GM19239 (cell line): ENCODE measurements at regions not wholly inside any gene's neighbourhood (a gene's known extent, or its start where the extent isn't known, plus 50 kb on each side); places are given as distances from the start of the nearest gene placed in this dataset.
"Not testable (repeated sequence)": the region's sequence is repeated elsewhere in the genome, so short reads cannot be mapped to it uniquely, and the experiment has no call there.

ENCODE experiments used
- DNase-seq: peaks from one replicate; pipeline ENCODE4 v3.0.0; 2011; ENCODE audit warnings: low spot score; ENCODE audit not compliant: insufficient read length
- FAIRE-seq: peaks from 2 replicates; lab custom pipeline; 2011; peaks lifted over from hg19 to GRCh38; lab: Jason Lieb, UNC

DNA sequence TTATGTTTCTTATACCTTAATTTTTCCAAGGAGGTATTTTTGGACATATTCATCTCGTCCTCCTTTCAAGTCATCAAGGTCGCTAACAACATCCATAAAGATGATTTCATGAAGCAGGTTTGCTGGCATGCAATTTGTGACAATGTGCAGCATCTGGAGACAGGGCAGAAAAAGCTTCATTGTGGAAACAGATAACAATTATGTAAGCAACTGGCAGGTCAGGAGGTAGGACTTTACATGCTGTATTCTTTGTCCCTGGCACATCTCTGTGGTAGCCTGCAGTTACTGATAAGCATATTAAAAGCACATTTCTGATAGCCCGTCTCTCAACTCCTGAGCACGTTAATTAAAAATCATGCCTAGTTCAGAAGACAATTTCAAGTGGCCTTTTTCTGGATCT is 156.8 kb downstream of the LEPR start:
- FAIRE-seq (no peak), DNase-seq (no peak)

DNA sequence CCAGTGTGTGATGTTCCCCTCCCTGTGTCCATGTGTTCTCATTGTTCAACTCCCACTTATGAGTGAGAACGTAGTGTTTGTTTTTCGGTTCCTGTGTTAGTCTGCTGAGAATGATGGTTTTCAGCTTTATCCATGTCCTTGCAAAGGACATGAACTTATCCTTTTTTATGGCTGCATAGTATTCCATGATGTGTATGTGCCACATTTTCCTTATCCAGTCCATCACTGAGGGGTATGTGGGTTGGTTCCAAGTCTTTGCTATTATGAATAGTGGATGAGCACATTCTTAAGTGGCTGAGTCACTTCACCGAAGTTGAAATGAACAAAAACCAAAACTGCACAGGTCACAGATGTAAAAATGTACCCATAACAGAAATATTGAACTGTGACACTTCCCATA is 157.5 kb downstream of the LEPR start:
- DNase-seq, FAIRE-seq: not testable (repeated sequence)

GRCh38 chr1:65581119-65581518 is 160.7 kb downstream of the LEPR start:
- DNase-seq (no peak), FAIRE-seq (no peak)

DNA sequence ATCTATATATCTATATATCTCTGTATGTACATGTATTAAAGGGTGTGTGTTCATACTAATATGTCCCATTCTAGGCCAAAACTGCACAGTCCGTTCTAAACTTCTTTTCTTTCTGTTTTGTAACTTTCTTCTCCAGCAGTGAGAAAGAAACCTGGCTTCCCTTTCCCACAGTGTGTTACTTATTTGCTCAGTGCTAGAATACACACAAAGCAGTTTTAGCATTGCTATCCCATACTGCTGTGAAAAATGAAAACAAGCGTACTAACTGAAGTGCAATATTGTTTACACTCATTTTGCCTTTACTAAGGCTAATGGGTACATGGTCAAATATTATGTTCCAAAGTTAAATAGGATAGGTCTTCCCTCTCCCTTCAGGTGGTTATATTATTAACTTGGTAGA is 163.9 kb downstream of the LEPR start:
- DNase-seq (no peak), FAIRE-seq (no peak)

DNA sequence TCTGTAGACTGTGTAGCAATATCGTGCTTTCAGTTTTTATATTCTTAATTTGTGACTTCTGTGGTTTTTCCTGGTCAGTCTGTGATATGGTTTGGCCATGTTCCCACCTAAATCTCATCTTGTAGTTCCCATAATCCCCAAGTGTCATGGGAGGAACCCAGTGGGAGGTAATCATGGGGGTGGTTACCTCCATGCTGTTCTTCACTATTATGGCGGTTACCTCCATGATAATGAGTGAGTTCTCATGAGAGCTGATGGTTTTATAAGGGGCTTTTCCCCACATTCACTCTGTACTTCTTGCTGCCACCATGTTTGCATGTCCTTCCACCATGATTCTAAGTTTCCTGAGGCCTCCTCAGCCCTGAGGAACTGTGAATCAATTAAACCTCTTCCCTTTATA is 169.8 kb downstream of the LEPR start:
- DNase-seq (no peak), FAIRE-seq (no peak)

DNA sequence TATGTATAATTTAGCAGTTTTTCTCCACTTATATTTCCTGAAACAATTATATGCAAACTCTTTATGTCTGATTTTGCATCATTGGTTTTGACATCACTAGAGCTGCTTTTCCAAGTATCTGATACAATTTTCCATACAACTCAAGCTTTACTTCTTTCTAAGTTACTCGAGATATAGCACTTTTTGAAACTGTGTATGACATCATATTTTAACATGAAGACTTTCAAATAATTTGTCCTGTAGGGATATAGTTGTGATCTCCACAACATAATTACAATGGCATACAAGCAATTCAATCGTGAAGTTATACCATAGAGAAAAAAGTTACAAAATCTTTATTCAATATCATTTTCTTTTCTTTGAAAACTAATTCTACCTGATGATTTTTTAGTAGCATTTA is 173.0 kb downstream of the LEPR start:
- DNase-seq (no peak), FAIRE-seq (no peak)

DNA sequence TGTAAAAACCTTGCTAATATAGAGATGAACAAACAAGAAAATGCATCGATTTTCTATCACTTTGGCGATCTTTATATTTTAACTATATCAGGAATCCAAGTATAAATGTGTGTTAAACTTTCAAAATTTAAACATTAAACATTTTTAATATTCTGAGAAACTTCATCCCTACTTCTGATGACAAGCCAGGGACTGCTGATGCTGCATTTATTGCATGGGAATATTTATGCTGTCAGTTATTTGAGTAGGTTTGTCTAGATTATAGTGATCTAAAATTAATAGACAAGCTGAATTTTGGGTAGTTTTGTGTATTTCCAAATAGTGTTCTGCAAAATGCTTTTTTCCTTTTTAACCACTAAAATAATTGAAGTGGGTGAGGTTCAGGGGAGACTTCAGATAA is 175.3 kb downstream of the LEPR start:
- DNase-seq, result no peak
- FAIRE-seq, result no peak

GRCh38 chr1:65596768-65597167 is 176.3 kb downstream of the LEPR start:
- FAIRE-seq (no peak), DNase-seq (no peak)

DNA sequence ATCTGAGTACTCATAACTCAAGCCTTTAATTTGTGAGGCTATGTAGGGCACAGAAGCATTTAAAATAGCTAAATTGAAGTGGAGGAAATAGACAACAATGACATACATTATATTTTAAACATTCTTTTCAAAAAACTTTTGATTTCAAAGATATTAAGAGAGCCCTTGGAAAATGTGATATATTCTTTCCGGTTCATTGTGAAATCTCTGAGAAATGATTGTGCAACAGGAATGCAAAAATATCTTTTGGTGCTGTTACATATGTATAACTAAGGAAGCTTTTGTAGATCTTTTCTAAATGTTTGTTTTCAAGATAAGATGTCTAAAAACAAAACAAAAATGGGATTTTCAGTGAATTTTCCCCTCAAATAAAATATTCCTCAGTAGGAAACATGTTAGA is 185.2 kb downstream of the LEPR start:
- DNase-seq (no peak), FAIRE-seq (no peak)

DNA sequence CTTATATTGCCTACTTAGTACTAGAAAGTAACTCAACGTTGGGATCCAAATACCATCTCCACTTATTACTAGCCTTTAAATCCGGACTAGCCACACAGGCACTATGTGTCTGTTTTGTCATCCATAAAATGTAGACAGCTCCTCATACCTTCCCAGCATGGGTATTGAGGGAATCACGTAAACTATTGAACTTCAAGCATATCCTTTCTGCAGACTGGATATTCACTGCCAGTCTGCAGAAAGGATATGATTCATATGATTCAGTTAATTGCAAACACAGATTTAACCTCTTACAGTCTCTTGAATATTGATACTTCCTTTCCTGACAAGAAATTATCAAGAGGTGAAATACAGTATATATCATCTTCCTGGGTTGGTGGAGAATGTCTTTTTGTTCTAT is 186.0 kb downstream of the LEPR start:
- DNase-seq (no peak), FAIRE-seq (no peak)

DNA sequence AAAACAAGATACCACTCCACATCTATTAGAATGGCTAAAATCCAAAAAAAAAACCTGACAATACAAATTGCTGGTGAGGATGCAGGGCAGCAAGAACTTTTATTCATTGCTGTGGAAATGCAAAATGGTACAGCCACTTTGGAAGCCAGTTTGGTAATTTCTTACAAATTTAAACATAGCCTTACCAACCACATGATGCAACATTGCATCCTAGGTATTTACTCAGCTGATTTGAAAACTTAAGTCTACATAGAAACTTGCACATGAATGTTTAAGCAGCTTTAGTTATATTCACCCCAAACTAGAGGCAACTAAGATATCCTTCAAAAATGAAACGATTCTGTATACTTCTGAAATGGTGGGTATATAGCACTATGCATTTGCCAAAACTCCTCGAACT is 178.8 kb upstream of the PDE4B start:
- DNase-seq (no peak), FAIRE-seq (no peak)

GRCh38 chr1:65615859-65616258 is 176.8 kb upstream of the PDE4B start:
- DNase-seq, result no peak
- no peak for FAIRE-seq

DNA sequence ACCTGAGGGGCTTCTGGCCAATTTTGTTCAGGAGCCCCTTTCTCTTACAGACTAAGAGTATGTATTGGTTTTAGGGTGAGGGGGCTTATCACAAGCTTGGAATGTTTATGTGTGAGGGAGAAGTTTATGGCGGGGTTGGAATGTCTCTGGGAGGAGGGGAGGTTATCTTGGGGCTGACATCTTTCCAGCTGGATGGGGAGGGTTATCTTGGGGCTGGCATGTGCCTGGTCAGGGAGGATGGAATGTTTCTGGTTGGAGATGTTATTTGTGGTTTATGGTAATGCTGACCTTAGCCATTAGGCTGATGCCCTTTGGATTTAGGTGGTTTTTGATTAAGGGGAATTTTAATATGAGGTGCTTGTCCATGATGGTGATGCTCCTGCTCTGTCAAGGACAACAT is 171.0 kb upstream of the PDE4B start:
- FAIRE-seq, DNase-seq: not testable (repeated sequence)

DNA sequence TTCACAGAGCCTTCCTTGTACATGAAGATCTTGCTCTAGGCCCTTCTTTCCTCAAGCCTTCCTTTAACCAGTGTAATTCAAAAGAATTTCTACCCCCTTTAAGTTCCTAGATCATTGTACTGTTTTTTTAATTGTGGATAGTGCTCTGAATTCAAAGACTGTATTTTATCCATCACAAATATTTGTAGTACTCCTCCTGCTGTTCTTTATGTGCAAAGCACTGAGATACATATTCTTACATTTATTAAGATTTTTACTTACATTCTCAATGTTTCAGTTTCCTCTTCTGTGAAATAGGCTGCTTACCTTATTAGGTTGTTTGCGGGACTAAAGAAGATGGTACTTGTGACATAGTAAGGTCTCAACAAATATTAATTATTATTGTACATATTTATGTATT is 168.8 kb upstream of the PDE4B start:
- no peak for FAIRE-seq
- no peak for DNase-seq

DNA sequence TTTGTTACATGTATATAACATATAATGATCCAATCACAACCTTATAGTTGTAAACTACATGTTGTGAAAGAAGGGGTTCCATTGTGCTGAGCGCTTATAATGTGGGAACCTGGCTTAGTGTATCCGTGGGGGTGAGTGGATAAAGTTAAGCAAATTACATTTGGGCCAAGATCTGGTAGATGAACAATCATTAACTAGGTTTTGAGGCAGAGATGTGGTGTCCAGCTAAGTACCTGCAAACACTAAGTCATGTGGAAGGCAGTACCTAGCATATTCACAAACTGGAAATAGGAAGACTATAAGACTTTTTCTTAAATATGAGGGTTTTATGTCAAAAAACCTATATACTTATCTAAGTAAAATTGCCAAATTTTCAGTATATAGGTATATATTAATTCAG is 167.2 kb upstream of the PDE4B start:
- DNase-seq (no peak), FAIRE-seq (no peak)

GRCh38 chr1:65626003-65626402 is 166.7 kb upstream of the PDE4B start:
- FAIRE-seq, result no peak
- no peak for DNase-seq

- DNase-seq (no peak), FAIRE-seq (no peak)
Observed at GRCh38 chr1:65629788-65630187, 162.9 kb upstream of the PDE4B start.

- no peak for DNase-seq
- FAIRE-seq, result no peak
Observed at GRCh38 chr1:65630855-65631254, 161.8 kb upstream of the PDE4B start.

DNA sequence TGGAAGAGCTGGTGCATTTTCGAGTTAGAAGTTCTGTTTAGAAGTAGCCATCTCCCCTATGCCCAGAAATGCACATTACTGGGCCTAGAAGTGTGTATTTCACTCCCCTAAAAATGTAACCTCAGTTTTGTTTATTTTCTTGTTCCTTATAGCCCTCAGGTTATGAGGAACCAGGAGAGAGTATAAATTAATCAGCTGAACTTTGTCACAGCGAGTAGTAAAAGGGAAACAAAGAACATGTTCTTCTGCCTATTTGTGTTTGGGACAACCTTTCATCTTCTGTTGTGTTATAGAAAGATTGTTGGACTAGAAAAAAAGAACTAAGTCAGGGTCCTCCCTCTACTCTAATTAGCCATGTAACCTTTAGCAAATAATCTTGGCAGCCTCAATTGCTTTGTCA is 160.5 kb upstream of the PDE4B start:
- FAIRE-seq, result no peak

DNA sequence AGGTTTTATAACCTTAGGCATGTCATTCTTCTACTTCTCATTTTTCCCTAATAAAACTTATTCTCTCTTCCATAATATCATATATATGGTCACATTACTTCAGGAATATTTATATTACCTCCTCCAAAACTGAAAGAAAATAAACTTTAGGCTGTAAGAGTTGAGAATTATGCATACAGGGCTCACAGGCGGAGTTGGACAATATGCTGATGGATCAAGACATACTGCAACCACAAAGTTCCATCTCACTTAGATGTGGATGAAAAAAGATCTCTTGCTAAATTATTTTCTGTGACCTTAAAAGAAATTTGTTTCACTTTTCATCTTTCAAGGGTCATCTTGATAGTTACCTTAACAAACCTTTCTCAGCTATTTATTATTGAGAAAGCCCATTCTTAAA is 152.6 kb upstream of the PDE4B start:
- DNase-seq, result no peak
- FAIRE-seq, result no peak

More for the DNA sequence above, 160.5 kb upstream of the PDE4B start:
- no peak for DNase-seq

DNA sequence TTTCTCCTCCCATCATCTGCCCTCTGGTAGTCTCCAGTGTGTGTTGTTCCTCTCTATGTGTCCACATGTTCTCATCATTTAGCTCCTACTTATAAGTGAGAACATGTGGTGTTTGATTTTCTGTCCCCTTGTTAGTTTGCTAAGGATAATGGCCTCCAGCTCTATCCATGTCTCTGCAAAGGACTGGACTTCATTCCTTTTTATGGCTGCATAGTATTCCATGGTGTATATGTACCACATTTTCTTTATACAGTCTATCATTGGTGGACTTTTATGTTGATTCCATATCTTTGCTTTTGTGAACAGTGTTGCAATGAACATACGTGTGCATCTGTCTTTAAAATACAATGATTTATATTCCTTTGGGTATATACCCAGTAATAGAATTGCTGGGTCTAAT is 143.5 kb upstream of the PDE4B start:
- not testable (repeated sequence) for FAIRE-seq, DNase-seq

DNA sequence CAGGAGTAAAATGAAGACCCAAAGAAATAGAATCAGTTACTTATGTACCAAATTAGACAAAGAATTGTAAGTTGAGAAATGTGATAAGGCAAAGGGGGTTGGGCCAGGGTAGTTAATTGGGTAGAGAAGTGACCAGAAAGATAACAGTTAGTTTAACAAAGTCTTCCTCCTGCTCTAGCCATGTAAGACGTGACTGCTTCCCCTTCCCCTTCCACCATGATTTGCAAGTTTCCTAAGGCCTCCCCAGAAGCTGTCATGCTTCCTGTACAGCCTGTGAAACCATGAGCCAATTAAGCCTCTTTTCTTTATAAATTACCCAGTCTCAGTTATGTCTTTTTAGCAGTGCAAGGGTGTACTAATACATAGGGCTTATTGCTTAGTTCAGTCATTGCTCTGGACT is 142.0 kb upstream of the PDE4B start:
- DNase-seq, result no peak
- FAIRE-seq, result no peak

GRCh38 chr1:65654526-65654925 is 138.2 kb upstream of the PDE4B start:
- DNase-seq, FAIRE-seq: not testable (repeated sequence)
